HEK293T (cell line): ENCODE measurements at regions not wholly inside any gene's neighbourhood (a gene's known extent, or its start where the extent isn't known, plus 50 kb on each side); places are given as distances from the start of the nearest gene placed in this dataset.
"Not testable (repeated sequence)": the region's sequence is repeated elsewhere in the genome, so short reads cannot be mapped to it uniquely, and the experiment has no call there.

ENCODE experiments used
- CTCF ChIA-PET: fragments of 350-600 bp; formaldehyde crosslinking; extraction: SDS; loops from one replicate; lab custom pipeline; 2021; ENCODE audit warnings: antibody characterized with exemption, inconsistent platforms; lab: Yijun Ruan, JAX
- POLR2A ChIA-PET: fragments of 350-600 bp; formaldehyde crosslinking; extraction: SDS; loops from one replicate; lab custom pipeline; 2020; ENCODE audit warnings: antibody characterized with exemption, inconsistent platforms; lab: Yijun Ruan, JAX
- DNase-seq: peaks from one replicate; pipeline ENCODE4 v3.0.0; 2012; ENCODE audit warnings: mixed read lengths; ENCODE audit errors: extremely low spot score
- ARNT ChIP-seq: fragments of 450-650 bp; IDR thresholded peaks from 2 replicates; pipeline ENCODE4 v1.6.1; 2017; ENCODE audit warnings: mild to moderate bottlenecking
- BHLHE40 ChIP-seq: fragments of 450-650 bp; IDR thresholded peaks from 2 replicates; pipeline ENCODE4 v1.6.1; 2016; ENCODE audit warnings: mild to moderate bottlenecking, moderate library complexity, borderline replicate concordance
- CTBP1 ChIP-seq: fragments of 450-650 bp; IDR thresholded peaks from 2 replicates; pipeline ENCODE4 v1.6.1; 2016; ENCODE audit warnings: borderline replicate concordance
- ELF4 ChIP-seq: fragments of 450-650 bp; IDR thresholded peaks from 2 replicates; pipeline ENCODE4 v1.6.1; 2017; ENCODE audit warnings: antibody characterized with exemption
- FOXA1 ChIP-seq: fragments of 450-650 bp; IDR thresholded peaks from 2 replicates; pipeline ENCODE4 v1.6.1; 2016; ENCODE audit warnings: mild to moderate bottlenecking
- FOXK2 ChIP-seq: fragments of 450-650 bp; IDR thresholded peaks from 2 replicates; pipeline ENCODE4 v1.6.1; 2016; ENCODE audit warnings: mild to moderate bottlenecking
- HDGF ChIP-seq: fragments of 450-650 bp; IDR thresholded peaks from 2 replicates; pipeline ENCODE4 v1.6.1; 2017; ENCODE audit warnings: antibody characterized with exemption, borderline replicate concordance
- L3MBTL2 ChIP-seq: fragments of 450-650 bp; conservative IDR thresholded peaks from 2 replicates; pipeline ENCODE4 v1.6.1; 2016; ENCODE audit warnings: mild to moderate bottlenecking
- LEF1 ChIP-seq: fragments of 450-650 bp; IDR thresholded peaks from 2 replicates; pipeline ENCODE4 v1.6.1; 2017; ENCODE audit warnings: mild to moderate bottlenecking, borderline replicate concordance
- NFRKB ChIP-seq: fragments of 450-650 bp; IDR thresholded peaks from 2 replicates; pipeline ENCODE4 v1.6.1; 2016; ENCODE audit warnings: mild to moderate bottlenecking, moderate library complexity
- SP1 ChIP-seq: fragments of 450-650 bp; IDR thresholded peaks from 2 replicates; pipeline ENCODE4 v1.6.1; 2017
- SUZ12 ChIP-seq: fragments of 450-650 bp; IDR thresholded peaks from 2 replicates; pipeline ENCODE4 v1.6.1; 2016; ENCODE audit warnings: mild to moderate bottlenecking
- TARDBP ChIP-seq: fragments of 450-650 bp; IDR thresholded peaks from 2 replicates; pipeline ENCODE4 v1.6.1; 2016
- ZNF384 ChIP-seq: fragments of 450-650 bp; IDR thresholded peaks from 2 replicates; pipeline ENCODE4 v1.6.1; 2016
- TF ChIP-seq, protein P1 (sequence below): fragments of 450-650 bp; IDR thresholded peaks from 2 replicates; pipeline ENCODE4 v1.6.1; 2016

- CTCF ChIA-PET, POLR2A ChIA-PET: not testable (repeated sequence)
Measured at GRCh38 chr2:91422102-91422501, 2730.6 kb downstream of the RPIA start.

GRCh38 chr2:91427148-91427547 is 2735.7 kb downstream of the RPIA start:
- DNase-seq, CTCF ChIA-PET, POLR2A ChIA-PET: not testable (repeated sequence)

More at GRCh38 chr2:91422102-91422501, 2730.6 kb downstream of the RPIA start:
- DNase-seq, result not testable (repeated sequence)

DNA sequence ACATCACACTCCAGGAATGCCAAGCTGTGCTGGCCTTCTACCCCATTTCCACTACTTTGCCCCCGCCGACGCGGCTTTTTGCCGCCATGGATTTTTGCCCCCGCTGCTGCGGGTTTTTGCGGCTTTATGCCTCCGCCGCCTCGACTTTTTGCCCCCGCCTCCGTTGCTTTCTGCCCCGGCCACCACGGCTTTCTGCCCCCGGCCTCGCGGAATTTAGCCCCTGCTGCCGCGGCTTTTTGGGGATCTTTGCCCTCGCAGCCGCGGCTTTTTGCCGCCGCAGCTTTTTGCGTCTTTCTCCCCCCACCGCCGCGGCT is 2750.4 kb downstream of the RPIA start:
- POLR2A ChIA-PET, CTCF ChIA-PET: not testable (repeated sequence)

DNA sequence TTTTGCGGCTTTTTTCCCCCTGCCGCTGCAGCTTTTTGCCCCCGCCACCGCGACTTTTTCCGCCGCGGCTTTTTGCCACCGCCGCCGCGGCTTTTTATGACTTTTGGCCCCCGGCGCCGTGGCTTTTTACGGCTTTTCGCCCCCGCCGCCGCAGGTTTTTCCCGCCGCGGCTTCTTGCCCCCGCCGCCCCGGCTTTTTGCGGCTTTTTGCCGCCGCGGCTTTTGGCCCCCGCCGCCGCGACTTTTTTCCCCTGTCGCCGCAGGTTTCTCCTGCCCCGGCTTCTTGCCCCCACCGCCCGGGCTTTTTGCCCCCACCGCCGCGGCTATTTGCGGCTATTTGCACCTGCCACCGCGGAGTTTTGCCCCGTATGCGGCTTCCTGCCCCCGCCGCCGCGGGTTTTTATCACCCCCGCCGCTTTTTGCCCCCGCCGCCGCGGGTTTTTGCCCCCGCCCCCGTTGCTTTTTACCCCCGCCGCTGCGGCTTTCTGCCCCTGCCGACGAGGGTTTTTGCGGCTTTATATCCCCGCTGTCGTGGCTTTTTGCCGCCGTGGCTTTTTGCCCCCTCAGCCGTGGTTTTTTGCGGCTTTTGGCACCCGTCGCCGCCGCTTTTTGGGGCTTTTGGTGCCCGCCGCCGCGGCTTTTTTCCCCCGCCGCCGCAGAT is 2750.9 kb downstream of the RPIA start:
- peak; percentile 11 for DNase-seq
- ChIA-PET CTCF (no interaction called here), POLR2A (no interaction called here)
- TF ChIP-seq SUZ12 (no peak), ARNT (no peak), TARDBP (no peak), FOXK2 (no peak), BHLHE40 (no peak), LEF1 (no peak), L3MBTL2 (no peak), HDGF (no peak), NFRKB (no peak), ZNF384 (no peak), ELF4 (no peak), SP1 (no peak), FOXA1 (no peak), CTBP1 (no peak)
- TF ChIP-seq, protein P1, sequence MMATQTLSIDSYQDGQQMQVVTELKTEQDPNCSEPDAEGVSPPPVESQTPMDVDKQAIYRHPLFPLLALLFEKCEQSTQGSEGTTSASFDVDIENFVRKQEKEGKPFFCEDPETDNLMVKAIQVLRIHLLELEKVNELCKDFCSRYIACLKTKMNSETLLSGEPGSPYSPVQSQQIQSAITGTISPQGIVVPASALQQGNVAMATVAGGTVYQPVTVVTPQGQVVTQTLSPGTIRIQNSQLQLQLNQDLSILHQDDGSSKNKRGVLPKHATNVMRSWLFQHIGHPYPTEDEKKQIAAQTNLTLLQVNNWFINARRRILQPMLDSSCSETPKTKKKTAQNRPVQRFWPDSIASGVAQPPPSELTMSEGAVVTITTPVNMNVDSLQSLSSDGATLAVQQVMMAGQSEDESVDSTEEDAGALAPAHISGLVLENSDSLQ, result no peak

More for the DNA sequence above, 2750.4 kb downstream of the RPIA start:
- not testable (repeated sequence) for DNase-seq

GRCh38 chr2:91442906-91443729 is 2751.6 kb downstream of the RPIA start:
- DNase-seq, CTCF ChIA-PET, POLR2A ChIA-PET: not testable (repeated sequence)

DNA sequence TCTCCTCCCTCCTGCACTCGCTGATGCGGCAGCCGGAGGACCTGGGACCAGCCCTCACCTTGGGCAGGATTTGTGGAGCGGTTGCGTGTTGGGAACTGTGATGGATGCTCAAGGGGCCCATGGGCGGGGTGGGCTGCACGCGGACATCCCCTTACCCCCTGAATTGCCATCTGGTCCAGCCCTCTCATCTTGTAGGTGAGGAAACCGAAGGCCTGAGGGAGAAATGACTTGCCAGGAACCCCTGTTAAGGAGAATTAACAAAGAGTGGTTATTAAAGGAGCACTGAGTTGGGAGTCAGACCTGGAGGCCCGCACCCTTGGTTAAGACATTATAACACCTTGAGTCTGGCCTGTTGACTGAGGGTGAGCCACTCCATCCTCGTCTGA is 2752.2 kb downstream of the RPIA start:
- CTCF ChIA-PET, POLR2A ChIA-PET, DNase-seq: not testable (repeated sequence)

DNA sequence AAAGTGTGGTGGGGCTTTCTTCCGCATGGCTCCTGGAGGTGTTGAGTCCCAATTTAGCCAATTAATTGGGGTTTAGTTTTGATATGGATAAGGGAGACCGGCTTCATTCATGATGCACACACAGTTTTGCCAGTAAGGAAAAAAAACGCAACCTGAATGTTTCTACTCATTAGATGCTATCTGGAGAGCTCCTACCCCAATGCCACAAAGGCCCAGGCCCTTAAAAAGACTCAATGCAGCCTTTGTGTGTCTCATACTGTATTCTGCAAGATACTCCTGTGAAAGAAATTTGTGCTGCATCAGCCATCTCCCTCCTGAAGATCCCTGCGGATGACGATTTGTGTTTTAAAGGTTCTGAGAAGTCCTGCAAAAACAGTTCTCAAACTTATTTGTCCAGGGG is 2754.2 kb downstream of the RPIA start:
- CTCF ChIA-PET, POLR2A ChIA-PET, DNase-seq: not testable (repeated sequence)

GRCh38 chr2:91446489-91446888 is 2755.0 kb downstream of the RPIA start:
- DNase-seq, CTCF ChIA-PET, POLR2A ChIA-PET: not testable (repeated sequence)

GRCh38 chr2:91446915-91447314 is 2755.4 kb downstream of the RPIA start:
- CTCF ChIA-PET, POLR2A ChIA-PET, DNase-seq: not testable (repeated sequence)

GRCh38 chr2:91447508-91447907 is 2756.0 kb downstream of the RPIA start:
- DNase-seq, POLR2A ChIA-PET, CTCF ChIA-PET: not testable (repeated sequence)

- POLR2A ChIA-PET, CTCF ChIA-PET, DNase-seq: not testable (repeated sequence)
Measured at GRCh38 chr2:91462292-91462691, 2770.8 kb downstream of the RPIA start.

GRCh38 chr2:91463007-91463406 is 2771.5 kb downstream of the RPIA start:
- DNase-seq, CTCF ChIA-PET, POLR2A ChIA-PET: not testable (repeated sequence)

GRCh38 chr2:91466780-91467363 is 2775.4 kb downstream of the RPIA start:
- DNase-seq, POLR2A ChIA-PET, CTCF ChIA-PET: not testable (repeated sequence)

DNA sequence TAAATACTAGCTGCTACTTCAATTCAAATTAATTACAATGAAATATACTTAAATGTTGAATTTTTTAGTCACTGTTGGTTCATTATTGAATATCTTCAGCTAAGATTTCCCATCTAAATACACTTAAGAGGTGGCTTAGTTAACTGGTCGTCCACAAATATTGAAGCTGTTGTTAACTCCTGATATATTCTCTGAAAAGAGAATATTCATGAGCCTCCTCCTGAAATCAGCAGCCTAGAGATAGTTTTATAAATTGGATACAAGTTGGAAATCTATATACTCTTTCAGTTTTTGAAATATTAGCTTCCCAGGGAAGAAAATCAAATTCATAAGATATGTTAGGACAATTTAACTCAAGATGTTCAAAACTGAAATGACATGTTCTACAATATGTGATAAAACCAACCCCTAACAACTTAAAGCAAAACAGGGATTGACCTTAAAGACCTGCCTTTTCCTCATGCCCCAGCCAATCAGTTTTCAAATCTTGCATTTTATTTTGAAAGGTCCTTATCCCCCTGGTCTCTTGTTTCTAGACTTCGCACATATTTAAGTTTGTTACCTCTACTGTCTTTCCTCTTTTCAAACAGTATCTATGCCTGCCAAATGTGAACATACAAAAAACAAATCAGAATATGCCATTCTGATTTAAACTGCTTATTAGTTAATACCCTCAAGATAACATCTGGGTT is 2784.9 kb downstream of the RPIA start:
- POLR2A ChIA-PET, CTCF ChIA-PET, DNase-seq: not testable (repeated sequence)
